GM21737 (cell line): ENCODE measurements at regions not wholly inside any gene's neighbourhood (a gene's known extent, or its start where the extent isn't known, plus 50 kb on each side); places are given as distances from the start of the nearest gene placed in this dataset.
"Not testable (repeated sequence)": the region's sequence is repeated elsewhere in the genome, so short reads cannot be mapped to it uniquely, and the experiment has no call there.

Source experiments
- ATAC-seq: cut with Tn5 transposase; IDR thresholded peaks from one replicate; pipeline ENCODE4 v1.9.1; 2021; ENCODE audit warnings: mild to moderate bottlenecking, moderate library complexity; ENCODE audit not compliant: unreplicated experiment

GRCh38 chr6:8655670-8656454 lies 220.5 kb upstream of the SLC35B3 start:
- no peak for ATAC-seq

DNA sequence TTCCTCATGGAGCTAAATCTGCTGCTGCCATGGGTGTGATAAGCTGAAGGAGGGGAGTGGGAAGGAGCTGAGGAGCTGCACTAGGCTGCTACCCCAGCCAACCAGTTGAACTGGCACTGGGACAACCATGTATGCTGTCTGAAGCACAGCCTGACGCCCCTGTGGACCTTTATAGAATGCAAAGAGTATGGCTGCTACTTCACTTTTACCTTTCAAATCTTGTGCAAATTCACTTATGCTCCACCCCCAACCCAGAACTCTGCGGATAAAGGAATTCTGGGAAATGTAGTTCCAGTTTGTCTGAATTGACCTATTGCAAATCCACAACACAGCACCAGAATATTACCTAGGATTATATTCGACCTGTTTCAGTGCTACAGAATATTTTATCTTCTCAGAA lies 217.4 kb upstream of the SLC35B3 start:
- ATAC-seq, result no peak

- ATAC-seq, result no peak
Observed at GRCh38 chr6:8651998-8652397, 216.7 kb upstream of the SLC35B3 start.

- no peak for ATAC-seq
Observed at GRCh38 chr6:8645212-8645611, 209.9 kb upstream of the SLC35B3 start.

GRCh38 chr6:8644306-8644705 lies 209.0 kb upstream of the SLC35B3 start:
- no peak for ATAC-seq

- no peak for ATAC-seq
Observed at GRCh38 chr6:8642854-8643253, 207.5 kb upstream of the SLC35B3 start.

- no peak for ATAC-seq
Observed at GRCh38 chr6:8642131-8642530, 206.8 kb upstream of the SLC35B3 start.

DNA sequence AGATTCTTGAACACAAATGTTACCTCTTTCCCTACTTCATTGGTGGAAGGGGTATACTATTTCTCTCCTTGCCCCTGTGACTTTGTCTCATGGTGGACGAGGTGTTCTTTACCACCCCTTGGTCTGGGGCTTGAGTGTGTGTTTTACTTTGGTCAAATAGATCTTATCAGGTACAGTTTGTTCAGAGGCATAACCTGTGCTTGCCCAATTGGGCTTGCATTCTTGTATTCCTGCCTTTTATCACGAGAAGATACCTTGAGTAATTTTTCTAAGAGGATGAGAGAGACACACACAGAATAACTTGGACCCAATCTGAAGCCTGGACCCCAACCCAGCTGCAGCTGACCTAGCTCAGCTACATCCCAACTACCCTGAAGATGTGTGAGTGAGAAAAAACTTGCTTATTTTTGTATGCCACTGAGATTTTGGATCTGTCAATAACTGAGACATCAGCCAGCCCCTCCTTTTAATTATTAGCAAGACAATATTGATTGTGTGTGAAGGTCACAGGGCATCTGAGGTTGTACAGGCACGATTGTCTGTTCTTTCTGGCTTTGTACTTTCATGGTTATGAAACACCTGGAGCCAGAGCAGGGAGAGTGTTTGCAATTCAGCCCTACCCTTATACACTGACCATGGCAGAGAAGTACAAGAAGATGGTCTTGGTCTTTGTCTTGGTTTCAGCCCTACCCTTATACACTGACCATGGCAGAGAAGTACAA lies 204.7 kb upstream of the SLC35B3 start:
- no peak for ATAC-seq

DNA sequence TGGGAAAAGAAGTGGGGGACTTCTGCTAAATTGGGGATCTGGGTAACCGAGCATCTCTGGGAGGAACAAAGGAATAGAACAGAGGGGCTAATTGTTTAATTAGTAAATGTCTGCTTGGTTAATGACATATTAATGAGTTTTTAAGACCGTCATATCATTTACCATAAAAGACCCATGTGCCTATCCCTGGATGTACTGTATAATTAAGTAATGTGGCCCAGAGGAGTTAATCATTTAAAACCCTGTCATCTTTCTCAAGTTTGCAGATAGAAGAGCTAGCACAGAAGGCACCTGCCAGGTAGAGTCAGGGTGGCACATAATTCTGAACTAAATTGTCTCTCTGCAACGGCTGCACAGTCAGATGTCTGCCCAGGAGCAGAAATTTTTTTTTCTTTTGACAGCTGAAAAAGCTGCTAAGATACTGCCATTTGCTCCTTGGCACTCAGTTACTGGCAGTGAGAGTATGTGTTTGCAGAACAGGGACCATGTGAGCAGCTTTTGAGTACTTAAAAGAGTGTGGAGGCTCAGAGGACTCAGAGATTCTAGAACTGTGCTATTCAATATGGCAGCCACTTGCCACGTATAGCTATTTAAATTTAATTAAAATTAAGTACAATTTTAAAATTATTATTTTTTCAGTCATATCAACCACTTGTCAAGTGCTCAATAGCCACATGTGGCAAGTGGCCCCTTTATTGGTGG lies 202.7 kb upstream of the SLC35B3 start:
- no peak for ATAC-seq

DNA sequence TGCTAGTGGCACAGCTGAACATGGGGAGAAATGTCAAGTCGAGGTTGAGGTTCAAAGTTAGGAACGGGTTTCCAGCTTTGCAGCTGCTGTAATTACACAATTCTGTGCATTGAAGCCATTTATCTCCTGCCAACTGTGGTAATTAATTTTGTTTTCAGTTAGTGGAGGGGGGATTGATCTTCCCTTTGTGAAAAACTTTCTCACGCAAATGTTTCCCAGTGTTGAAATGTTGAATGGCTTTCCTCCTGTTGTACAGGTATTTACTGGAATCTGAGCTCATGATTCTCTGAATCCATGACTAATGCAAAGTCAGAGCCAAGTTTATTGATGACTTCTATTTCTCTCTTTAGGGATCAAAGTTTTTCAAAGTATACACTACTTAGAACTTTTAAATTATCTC lies 198.4 kb upstream of the SLC35B3 start:
- ATAC-seq, result no peak

DNA sequence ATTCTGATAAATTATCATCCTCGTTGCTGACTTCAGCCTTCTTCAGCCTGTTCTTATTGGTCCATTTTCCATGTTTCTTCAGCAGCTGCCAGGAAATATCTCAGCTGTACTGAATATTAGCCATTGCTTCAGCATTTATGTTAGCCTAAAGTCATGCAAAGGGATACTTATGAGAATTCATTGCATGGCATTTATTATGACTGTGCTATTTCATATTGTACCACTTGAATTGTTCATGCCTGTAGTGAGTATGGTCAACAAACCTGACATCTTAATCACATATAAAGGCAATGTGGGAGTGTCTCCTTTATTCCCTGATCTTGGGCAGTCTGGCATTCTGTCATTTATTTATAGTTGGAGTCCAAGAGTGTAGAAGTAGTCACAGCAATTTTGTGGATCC lies 193.4 kb upstream of the SLC35B3 start:
- ATAC-seq, result no peak

- no peak for ATAC-seq
Observed at GRCh38 chr6:8628063-8628462, 192.7 kb upstream of the SLC35B3 start.

DNA sequence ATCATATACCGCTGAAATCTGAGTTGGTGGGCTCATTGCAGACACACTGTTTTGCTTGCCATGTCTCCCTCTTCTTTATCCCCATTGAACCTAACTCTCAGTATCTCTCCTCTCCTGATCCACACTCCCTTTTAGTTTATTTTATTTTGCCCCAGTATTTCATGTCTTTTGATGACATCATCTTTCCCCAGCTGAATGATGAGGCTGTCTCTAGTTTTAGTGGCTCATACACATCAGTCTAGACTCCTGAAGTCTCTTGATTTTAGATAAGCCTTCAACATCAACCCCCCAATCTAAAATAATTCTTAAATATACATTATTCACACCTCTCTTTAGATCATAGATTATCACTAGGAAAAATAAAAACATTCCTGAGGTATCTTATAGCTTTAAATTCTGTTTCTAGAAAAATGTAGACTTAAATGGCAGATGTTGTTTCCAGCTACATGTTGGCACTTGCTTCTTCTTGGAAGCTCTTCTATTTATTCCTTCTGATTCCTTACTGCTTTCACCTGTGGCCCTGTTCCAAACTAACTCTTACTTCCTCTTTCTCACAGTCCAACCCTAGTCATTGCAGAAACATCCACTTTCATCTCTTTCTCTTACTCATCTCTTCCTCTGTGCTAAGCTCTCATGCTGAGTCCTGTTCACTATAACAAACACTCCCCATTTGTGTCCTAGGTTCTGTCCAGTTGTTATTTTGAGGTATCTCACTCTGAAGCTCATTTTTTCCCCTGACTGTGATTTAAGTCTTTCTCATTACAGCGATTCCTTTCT lies 191.9 kb upstream of the SLC35B3 start:
- ATAC-seq, result no peak

DNA sequence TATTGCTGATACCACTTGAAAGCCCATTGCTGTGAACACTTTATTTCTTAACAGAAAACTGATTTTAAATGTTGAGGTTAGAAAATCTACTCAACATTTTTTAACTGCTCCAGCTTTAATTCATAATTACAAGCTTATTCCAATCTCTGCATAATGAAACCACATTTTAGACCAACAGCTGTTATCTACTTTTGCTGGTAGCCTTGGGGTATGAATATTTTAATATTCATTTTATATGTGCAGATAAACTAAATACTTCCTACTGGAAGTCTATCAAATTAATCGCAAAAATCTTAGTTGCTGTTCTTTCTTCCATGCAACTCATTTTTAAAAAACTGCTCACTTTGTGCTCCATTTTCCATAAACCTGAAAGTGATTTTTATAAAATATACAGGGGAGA lies 189.3 kb upstream of the SLC35B3 start:
- ATAC-seq, result no peak

DNA sequence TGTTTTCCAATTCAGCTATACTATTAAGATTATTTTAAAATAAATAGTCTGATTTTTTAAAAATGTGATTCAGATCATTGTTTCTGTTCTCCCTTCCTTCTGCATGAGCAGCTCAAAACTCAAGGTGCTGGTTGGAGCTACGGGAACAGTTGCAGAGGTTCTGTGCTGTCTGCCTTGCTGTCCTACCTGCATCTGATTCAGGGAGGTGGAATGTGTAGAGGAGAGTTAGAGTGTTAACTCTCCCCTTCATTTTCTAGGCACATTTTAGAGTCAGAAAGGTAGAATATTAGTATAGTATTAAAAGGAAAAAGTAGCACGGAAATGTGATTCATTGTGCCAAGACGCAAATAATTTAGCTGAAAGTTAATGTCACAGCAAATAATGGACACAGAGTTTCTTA lies 188.1 kb upstream of the SLC35B3 start:
- ATAC-seq, result no peak

DNA sequence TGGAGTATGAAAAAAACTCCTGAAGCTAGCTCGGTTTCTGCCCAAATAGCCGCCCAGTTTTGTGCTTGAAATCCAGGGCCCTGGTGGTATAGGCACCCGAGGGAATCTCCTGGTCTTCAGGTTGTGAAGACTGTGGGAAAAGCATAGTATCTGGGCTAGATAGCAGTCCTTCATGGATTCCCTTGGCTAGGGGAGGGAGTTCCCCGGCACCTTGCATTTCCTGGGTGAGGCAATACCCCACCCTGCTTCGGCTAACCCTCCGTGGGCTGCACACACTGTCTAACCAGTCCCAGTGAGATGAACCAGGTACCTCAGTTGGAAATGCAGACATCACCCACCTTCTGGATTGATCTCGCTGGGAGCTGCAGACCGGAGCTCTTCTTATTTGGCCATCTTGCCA lies 184.5 kb upstream of the SLC35B3 start:
- no peak for ATAC-seq

- not testable (repeated sequence) for ATAC-seq
Observed at GRCh38 chr6:8619408-8619807, 184.1 kb upstream of the SLC35B3 start.

- ATAC-seq, result no peak
Observed at GRCh38 chr6:8608737-8609136, 173.4 kb upstream of the SLC35B3 start.

DNA sequence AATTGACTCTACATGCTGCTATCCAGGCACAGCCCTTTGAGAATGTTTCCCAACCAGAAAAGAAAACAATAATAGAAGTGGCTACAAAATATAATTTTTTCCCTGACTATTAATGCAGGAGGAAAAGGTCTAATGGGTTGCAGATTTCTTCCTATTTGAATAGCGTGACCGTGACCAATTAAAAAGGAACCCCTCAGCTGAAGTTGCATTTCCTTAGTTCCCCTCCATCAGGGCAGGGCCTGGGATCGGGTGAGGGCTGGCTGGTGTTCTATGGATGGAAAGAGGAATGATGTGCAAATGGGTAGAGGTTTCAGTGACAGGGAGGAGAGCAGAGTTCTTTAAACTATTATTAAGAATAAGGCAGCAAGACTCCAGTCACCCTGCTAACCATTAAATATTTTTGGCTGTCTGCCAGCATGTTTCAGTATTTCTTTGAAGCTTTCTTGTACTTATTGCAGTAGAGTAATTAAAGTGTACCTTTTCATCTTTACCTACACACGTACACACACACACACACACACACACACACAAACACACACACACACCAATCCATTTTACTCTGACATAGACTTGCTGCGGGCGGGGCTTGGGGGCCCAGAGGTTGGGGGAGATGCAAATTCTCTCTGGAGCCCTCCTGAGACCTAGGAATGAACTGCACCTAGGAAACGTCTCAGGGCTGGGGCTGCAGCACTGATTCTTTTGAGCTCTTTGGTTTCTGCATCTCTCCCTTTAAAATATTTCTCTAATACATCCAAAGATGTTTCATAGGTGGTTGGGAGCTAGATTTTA lies 154.8 kb upstream of the SLC35B3 start:
- ATAC-seq, result no peak

- no peak for ATAC-seq
Observed at GRCh38 chr6:8588176-8588575, 152.8 kb upstream of the SLC35B3 start.
